Stimulated activated naive CD4-positive, alpha-beta T cell (primary cell): ENCODE measurements at regions not wholly inside any gene's neighbourhood (a gene's known extent, or its start where the extent isn't known, plus 50 kb on each side); places are given as distances from the start of the nearest gene placed in this dataset.

Experiments
- DNase-seq, 6 experiments: peaks; one replicate each; lab custom pipeline; 2025; lab: John Stamatoyannopoulos, UW

DNA sequence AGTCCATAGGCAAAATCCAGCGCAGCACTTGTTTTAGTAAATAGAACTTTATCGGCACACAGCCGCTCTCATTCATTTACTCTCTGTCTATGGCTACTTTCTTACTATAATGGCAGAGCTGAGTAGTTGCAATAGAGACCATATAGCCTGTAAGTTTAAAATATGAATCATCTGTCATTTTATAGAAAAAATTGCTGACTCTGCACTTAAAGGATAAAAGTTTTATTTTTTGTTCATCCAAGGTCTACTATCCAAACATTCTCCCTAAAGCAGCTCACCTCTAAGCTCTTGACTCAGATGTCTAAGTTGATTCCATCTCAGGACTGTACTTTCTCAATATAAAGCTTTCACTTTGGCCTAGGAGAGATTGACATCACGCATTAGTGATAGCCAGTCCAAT, 825.7 kb downstream of the OLFM4 start:
- no peak for DNase-seq

GRCh38 chr13:53856573-53857195, 828.1 kb downstream of the OLFM4 start:
- DNase-seq = no peak

DNA sequence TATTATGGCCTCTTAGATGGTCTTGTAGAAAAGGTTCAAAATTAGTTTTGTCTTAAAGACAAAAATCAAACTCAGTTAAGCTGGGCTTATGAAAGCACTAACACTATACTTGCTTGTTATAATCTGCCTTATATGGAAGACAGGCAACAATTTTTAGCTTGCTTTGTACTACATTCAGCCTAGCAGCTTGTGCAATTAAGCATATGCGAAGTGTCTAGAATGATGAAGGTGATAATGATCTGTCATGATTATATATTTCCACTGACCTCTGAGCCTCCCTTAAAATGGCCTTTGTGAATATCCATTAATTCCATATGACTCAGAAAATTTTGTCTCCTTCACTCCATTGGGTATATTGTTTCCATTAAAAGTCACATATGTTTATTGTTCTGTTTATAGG, 834.9 kb downstream of the OLFM4 start:
- no peak for DNase-seq

GRCh38 chr13:53873558-53873957, 844.9 kb downstream of the OLFM4 start:
- no peak for DNase-seq

DNA sequence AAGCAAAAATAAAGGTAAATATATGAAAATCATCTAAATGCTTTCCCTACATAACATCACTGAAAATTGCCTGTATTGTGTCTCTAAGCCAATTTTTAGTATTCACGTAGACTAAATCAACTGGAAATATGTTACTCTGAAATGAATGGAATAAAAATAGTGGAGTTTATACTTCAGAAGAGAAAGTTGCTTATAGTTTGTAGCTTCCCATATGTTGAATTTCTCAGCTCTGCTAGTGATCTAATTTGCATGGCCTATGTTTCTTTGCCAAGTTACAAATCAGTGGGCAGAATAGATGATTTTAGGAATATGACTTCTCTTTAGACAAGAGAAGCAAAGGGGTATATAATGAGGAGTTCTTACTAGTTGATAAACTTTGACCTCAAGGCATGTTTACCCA, 850.2 kb downstream of the OLFM4 start:
- no peak for DNase-seq

GRCh38 chr13:53885997-53886396, 857.4 kb downstream of the OLFM4 start:
- DNase-seq = no peak

DNA sequence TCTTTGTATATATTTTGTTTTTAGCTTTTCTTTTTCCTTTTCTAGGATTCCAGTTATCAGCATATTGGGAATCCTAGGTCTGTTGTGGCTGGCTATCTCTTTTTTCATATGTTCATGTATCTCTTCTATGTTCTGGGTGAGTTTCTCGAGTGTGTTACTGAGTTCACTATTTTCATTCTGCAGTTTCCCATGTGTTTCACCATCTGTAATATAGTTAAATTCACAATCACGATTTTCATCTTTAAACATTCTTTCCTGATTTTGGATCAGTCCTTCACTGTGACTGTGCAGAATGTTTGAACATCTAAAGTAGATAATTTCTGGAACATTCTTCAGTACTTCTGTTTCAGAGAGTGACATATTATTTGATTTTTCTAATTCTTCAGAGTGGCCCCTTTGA, 862.1 kb downstream of the OLFM4 start:
- DNase-seq = no peak

- DNase-seq = no peak
Measured at GRCh38 chr13:53901593-53901992, 873.0 kb downstream of the OLFM4 start.

GRCh38 chr13:53907891-53908290, 879.3 kb downstream of the OLFM4 start:
- DNase-seq = no peak

- DNase-seq = no peak
Measured at GRCh38 chr13:53920916-53921315, 892.3 kb downstream of the OLFM4 start.

DNA sequence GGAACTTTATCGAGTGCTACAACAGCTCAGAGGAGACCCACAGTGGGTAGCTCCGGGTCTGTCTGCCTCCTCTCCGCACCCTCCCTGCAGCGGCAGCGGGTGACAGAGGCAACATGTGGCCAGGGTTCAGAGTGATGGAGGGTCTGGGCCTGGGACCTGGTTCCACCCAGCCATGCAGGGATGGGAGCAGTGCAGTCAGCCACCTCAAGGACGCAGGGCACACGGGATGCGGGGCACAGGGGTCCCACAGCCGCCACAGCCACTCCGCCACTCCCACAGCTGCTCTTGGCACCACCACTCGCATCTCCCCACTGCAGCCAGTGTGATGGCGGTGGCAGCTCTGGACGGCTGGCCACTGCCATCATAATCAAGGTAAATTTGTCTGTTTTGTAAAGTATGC, 892.9 kb downstream of the OLFM4 start:
- DNase-seq = no peak

DNA sequence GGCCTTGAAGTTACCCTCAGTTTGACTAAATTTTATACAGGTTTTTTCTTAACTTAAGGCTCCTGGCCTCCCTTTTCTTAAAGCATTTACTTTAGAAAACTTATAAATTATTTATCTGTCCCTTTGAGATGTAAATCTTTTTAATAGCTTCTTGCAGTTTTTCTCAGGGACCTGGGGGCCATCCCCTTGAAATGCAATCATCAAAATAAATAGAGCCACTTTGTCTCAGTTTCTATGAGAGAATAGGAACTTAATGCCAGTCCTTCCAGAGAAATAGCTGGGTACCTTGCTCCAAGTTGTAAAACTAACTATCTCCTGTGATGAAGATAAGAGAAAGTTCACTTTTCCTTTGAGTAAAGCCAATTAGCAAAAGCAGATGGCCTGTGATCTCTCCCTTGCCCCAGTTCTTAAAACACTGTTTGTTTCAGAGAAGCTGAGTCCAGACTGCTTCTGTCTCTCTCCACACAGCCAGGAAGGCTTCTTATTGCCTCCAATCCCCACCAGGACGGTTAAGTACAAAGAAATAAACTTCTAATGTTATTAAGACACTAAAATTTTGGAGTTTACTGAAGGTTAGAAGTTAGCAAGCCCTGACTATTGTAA, 913.1 kb downstream of the OLFM4 start:
- DNase-seq = no peak

DNA sequence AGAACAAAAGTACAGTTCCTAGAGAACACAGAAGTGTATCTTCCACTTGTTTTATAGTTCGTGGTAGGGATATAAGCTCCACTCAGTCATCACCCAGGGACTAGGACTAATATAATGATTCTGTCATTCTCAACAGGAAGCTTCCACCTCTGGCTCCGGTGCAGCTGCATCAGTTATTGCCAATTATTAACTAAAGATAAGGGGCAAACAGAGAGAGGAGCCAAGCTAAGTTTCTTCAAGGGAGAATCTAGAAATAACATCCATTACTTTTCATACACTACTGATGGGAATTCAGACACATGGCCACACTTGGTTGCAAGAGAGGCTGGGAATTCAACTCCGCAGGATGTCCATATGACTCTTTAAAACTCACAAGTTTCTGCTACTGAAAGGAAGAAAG, 917.9 kb downstream of the OLFM4 start:
- no peak for DNase-seq

- no peak for DNase-seq
Measured at GRCh38 chr13:53953183-53953582, 924.6 kb downstream of the OLFM4 start.
